Transverse colon (tissue), 4 donors: ENCODE measurements at regions not wholly inside any gene's neighbourhood (a gene's known extent, or its start where the extent isn't known, plus 50 kb on each side); places are given as distances from the start of the nearest gene placed in this dataset.

Experiments used
- DNase-seq: peaks from one replicate; pipeline ENCODE4 v3.0.0-alpha.2; 2019
- H3K27ac ChIP-seq, 4 donors: fragments of 200-600 bp; sonication (generic); 2 replicates each; pipeline ENCODE4 v1.5.1; 2016 to 2018; ENCODE audit warnings: inconsistent platforms in 4 of 4
- H3K27me3 ChIP-seq: fragments of 200-600 bp; sonication (generic); 2 replicates; pipeline ENCODE4 v1.5.1; 2017; ENCODE audit warnings: inconsistent platforms
- H3K36me3 ChIP-seq, 4 donors: fragments of 200-600 bp; sonication (generic); 2 replicates each; pipeline ENCODE4 v1.5.1; 2017 to 2019; ENCODE audit warnings: inconsistent platforms in 4 of 4
- H3K4me1 ChIP-seq, 4 donors: fragments of 200-600 bp; sonication (generic); 2 replicates each; pipeline ENCODE4 v1.5.1; 2017 to 2020; ENCODE audit warnings: inconsistent platforms in 4 of 4
- H3K4me3 ChIP-seq, 4 donors: fragments of 200-600 bp; sonication (generic); 1 replicate in 1 of 4; 2 replicates in 3 of 4; pipeline versions ENCODE4 v1.5.1 to v1.6.1; 2017 to 2019; ENCODE audit warnings: inconsistent platforms in 4 of 4
- H3K9me3 ChIP-seq, 2 donors: fragments of 200-600 bp; sonication (generic); 2 replicates each; pipeline ENCODE4 v1.5.1; 2017 to 2019; ENCODE audit warnings: inconsistent platforms in 2 of 2
- CTCF ChIP-seq, 5 experiments: fragments of 200-600 bp in 3 of 5; fragments of 450-650 bp in 2 of 5; sonication (generic) in 3 of 5; IDR thresholded peaks; 1 replicate in 2 of 5; 2 replicates in 3 of 5; pipeline ENCODE4 v1.5.1; 2016 to 2017; ENCODE audit warnings: antibody characterized with exemption in 5 of 5, inconsistent platforms in 3 of 5, mild to moderate bottlenecking in 2 of 5, moderate library complexity in 1 of 5
- EP300 ChIP-seq: sonication (generic); formaldehyde crosslinking; IDR thresholded peaks from one replicate; pipeline ENCODE4 v1.6.1; 2017; ENCODE audit warnings: antibody characterized with exemption, low read depth
- POLR2A ChIP-seq: fragments of 450-650 bp; IDR thresholded peaks from one replicate; pipeline ENCODE4 v1.6.1; 2016; ENCODE audit warnings: antibody characterized with exemption, mild to moderate bottlenecking, moderate library complexity
- POLR2AphosphoS5 ChIP-seq, 3 donors: sonication (generic); formaldehyde crosslinking; IDR thresholded peaks; one replicate each; pipeline ENCODE4 v1.6.1; 2016; ENCODE audit warnings: antibody characterized with exemption in 3 of 3
- WGBS, 2 donors: methylation state at CpG; one replicate each; pipeline ENCODE4 v1.1.5; 2018; ENCODE audit warnings: low coverage in 1 of 2; 5-methylcytosine and 5-hydroxymethylcytosine counted together
- in situ Hi-C, 4 donors: fragments of 200-750 bp; cut with MboI; loops; one replicate each; pipeline versions ENCODE4 v1.15.0 to v1.15.1; 2017; ENCODE audit warnings: low sequenced_read_pairs in 3 of 4, low pct_ligation_motif_present in 1 of 4, low pct_unique_long_range_greater_than_20kb in 1 of 4
- intact Hi-C: fragments of 100-400 bp; cut with DNase I; formaldehyde crosslinking; loops from one replicate; pipeline ENCODE4 v1.15.1; 2023; ENCODE audit warnings: low total_unique reads

GRCh38 chr6:9799582-9799981 is 615.3 kb downstream of the TFAP2A start:
- in situ Hi-C loops (no loop called here), intact Hi-C loops (no loop called here)
- no peak for DNase-seq

GRCh38 chr6:9796827-9797226 is 618.0 kb downstream of the TFAP2A start:
- TF ChIP-seq POLR2A (no peak), CTCF (IDR thresholded peaks at IDR 0.05) (no peak), POLR2AphosphoS5 (IDR thresholded peaks at IDR 0.05) (no peak), EP300 (no peak)
- intact Hi-C loops, result no loop called here
- Histone ChIP-seq H3K36me3 (no peaks in the 10 kb centered on the region), H3K9me3 (no peaks in the 10 kb centered on the region), H3K4me3 (no peak overlapping the region), H3K27me3 (no peaks in the 10 kb centered on the region), H3K4me1 (no peaks in the 10 kb centered on the region), H3K27ac (no peak overlapping the region)
- DNase-seq, result no peak
- WGBS, 2 donors, result 70 to 74% methylated on average over 2 of the region's 2 CpGs
- in situ Hi-C loops, result no loop called here

More at GRCh38 chr6:9799582-9799981, 615.3 kb downstream of the TFAP2A start:
- H3K27me3 ChIP-seq, result no peaks in the 10 kb centered on the region
- no peak for TF ChIP-seq CTCF (IDR thresholded peaks at IDR 0.05)
- TF ChIP-seq EP300, result no peak
- TF ChIP-seq POLR2AphosphoS5 (IDR thresholded peaks at IDR 0.05), result no peak
- no peak for TF ChIP-seq POLR2A
- no peak overlapping the region for H3K27ac ChIP-seq
- H3K9me3 ChIP-seq, result no peaks in the 10 kb centered on the region
- no peaks in the 10 kb centered on the region for H3K36me3 ChIP-seq
- H3K4me1 ChIP-seq, result no peaks in the 10 kb centered on the region
- no peak overlapping the region for H3K4me3 ChIP-seq

GRCh38 chr6:9795880-9796279 is 619.0 kb downstream of the TFAP2A start:
- Histone ChIP-seq H3K27me3 (no peaks in the 10 kb centered on the region), H3K27ac (no peak overlapping the region), H3K4me3 (no peak overlapping the region), H3K4me1 (no peaks in the 10 kb centered on the region), H3K36me3 (no peaks in the 10 kb centered on the region), H3K9me3 (no peaks in the 10 kb centered on the region)
- no peak for DNase-seq
- 16 to 33% methylated on average over 5 of the region's 5 CpGs for WGBS, 2 donors
- intact Hi-C loops (no loop called here), in situ Hi-C loops (no loop called here)
- TF ChIP-seq POLR2A (no peak), POLR2AphosphoS5 (IDR thresholded peaks at IDR 0.05) (no peak), EP300 (no peak), CTCF (IDR thresholded peaks at IDR 0.05) (no peak)

GRCh38 chr6:9789201-9789600 is 625.7 kb downstream of the TFAP2A start:
- Histone ChIP-seq H3K27ac (no peak overlapping the region), H3K27me3 (no peaks in the 10 kb centered on the region), H3K4me1 (no peaks in the 10 kb centered on the region), H3K4me3 (no peak overlapping the region), H3K36me3 (no peaks in the 10 kb centered on the region), H3K9me3 (no peaks in the 10 kb centered on the region)
- intact Hi-C loops, result no loop called here
- DNase-seq, result no peak
- TF ChIP-seq CTCF (IDR thresholded peaks at IDR 0.05), result no peak
- no peak for TF ChIP-seq POLR2A
- no peak for TF ChIP-seq EP300
- no peak for TF ChIP-seq POLR2AphosphoS5 (IDR thresholded peaks at IDR 0.05)
- in situ Hi-C loops, result no loop called here
- 63 to 67% methylated on average over 1 to 3 of the region's 3 CpGs for WGBS, 2 donors
